ENCODE measurements at regions not wholly inside any gene's neighbourhood (a gene's known extent, or its start where the extent isn't known, plus 50 kb on each side); places are given as distances from the start of the nearest gene placed in this dataset.

- TF ChIP-seq FOXO4 (CRISPR knock-in tag; conservative IDR thresholded peaks at IDR 0.05) (0 out of 2 replicates have a peak, but pooled peaks have one; percentile 59), ZNF556 (CRISPR knock-in tag; IDR thresholded peaks at IDR 0.05; ENCODE audit: borderline replicate concordance) (no peak), ZBTB38 (CRISPR knock-in tag; IDR thresholded peaks at IDR 0.05) (no peak)
- Histone ChIP-seq H2AFZ (ENCODE audit: low read length) (no peak overlapping the region), H3K27ac (ENCODE audit: extremely low read length, insufficient read depth, low read length) (no peak overlapping the region), H4K20me1 (ENCODE audit: insufficient read depth, low read length) (no peaks in the 10 kb centered on the region), H3K4me1 (ENCODE audit: insufficient read depth, low read length) (no peaks in the 10 kb centered on the region), H3K4me3 (replicated peaks in 1 of 3; ENCODE audit: insufficient read depth in 1 of 3, low read depth in 2 of 3, low read length in 3 of 3) (no peak overlapping the region), H3K36me3 (replicated peaks in 1 of 2; ENCODE audit: control insufficient read depth in 1 of 2, insufficient read depth in 2 of 2, low read length in 2 of 2) (no peaks in the 10 kb centered on the region), H3K27me3 (ENCODE audit: control insufficient read depth in 1 of 2, insufficient read depth in 2 of 2, low read length in 2 of 2) (no peaks in the 10 kb centered on the region), H3K79me2 (ENCODE audit: insufficient read depth, low read length) (no peaks in the 10 kb centered on the region), H3K9ac (ENCODE audit: insufficient read depth, low read depth, low read length) (no peak overlapping the region), H3K4me2 (ENCODE audit: low read depth, low read length) (no peak overlapping the region), H3K9me3 (ENCODE audit: low read length) (peaks cover 28% of the 10 kb centered on the region)
- WGBS (ENCODE audit: low lambda C conversion rate), result 53% methylated on average over 23 of the region's 24 CpGs
- FAIRE-seq (no peak), ATAC-seq (no peak), DNase-seq (ENCODE audit: low spot score) (no peak)
- CTCF ChIA-PET (ENCODE audit: low intra/inter-chr PET ratio, low total read pairs), result no interaction called here
- in situ Hi-C loops (cut with HindIII; ENCODE audit: extremely low pct_ligation_motif_present, low pct_unique_long_range_greater_than_20kb) (loop anchor here (25.0 kb wide), 1 partner anchor 809 kb away; no protein-coding TSS in a partner anchor), intact Hi-C loops (cut with micrococcal nuclease; ENCODE audit: unreplicated experiment) (no loop called here)
- BruUV-seq (replicated peaks), result no TSS peak
- POLR2A ChIA-PET, result no interaction called here
Measured at GRCh38 chr20:52727740-52728456, 244.3 kb upstream of the TSHZ2 start.

- no peak overlapping the region for H3K4me3 ChIP-seq (replicated peaks in 1 of 3; ENCODE audit: insufficient read depth in 1 of 3, low read depth in 2 of 3, low read length in 3 of 3)
- CTCF ChIA-PET (ENCODE audit: low intra/inter-chr PET ratio, low total read pairs), result no interaction called here
- FAIRE-seq, result no peak
- H3K9me3 ChIP-seq (ENCODE audit: low read length), result peaks cover 7% of the 10 kb centered on the region
- H3K36me3 ChIP-seq (replicated peaks in 1 of 2; ENCODE audit: control insufficient read depth in 1 of 2, insufficient read depth in 2 of 2, low read length in 2 of 2), result no peaks in the 10 kb centered on the region
- H3K4me2 ChIP-seq (ENCODE audit: low read depth, low read length), result no peak overlapping the region
- intact Hi-C loops (cut with micrococcal nuclease; ENCODE audit: unreplicated experiment), result no loop called here
- no peaks in the 10 kb centered on the region for H3K79me2 ChIP-seq (ENCODE audit: insufficient read depth, low read length)
- H3K27ac ChIP-seq (ENCODE audit: extremely low read length, insufficient read depth, low read length), result no peak overlapping the region
- H3K9ac ChIP-seq (ENCODE audit: insufficient read depth, low read depth, low read length), result no peak overlapping the region
- no peaks in the 10 kb centered on the region for H3K4me1 ChIP-seq (ENCODE audit: insufficient read depth, low read length)
- no TSS peak for BruUV-seq (replicated peaks)
- H4K20me1 ChIP-seq (ENCODE audit: insufficient read depth, low read length), result no peaks in the 10 kb centered on the region
- ATAC-seq, result no peak
- POLR2A ChIA-PET, result no interaction called here
- DNase-seq (ENCODE audit: low spot score), result no peak
- in situ Hi-C loops (cut with HindIII; ENCODE audit: extremely low pct_ligation_motif_present, low pct_unique_long_range_greater_than_20kb), result no loop called here
- H2AFZ ChIP-seq (ENCODE audit: low read length), result no peak overlapping the region
- 12% methylated on average over 8 of the region's 8 CpGs for WGBS (ENCODE audit: low lambda C conversion rate)
- H3K27me3 ChIP-seq (ENCODE audit: control insufficient read depth in 1 of 2, insufficient read depth in 2 of 2, low read length in 2 of 2), result no peaks in the 10 kb centered on the region
- TF ChIP-seq USF2 (IDR thresholded peaks at IDR 0.05; ENCODE audit: low read depth, low read length) (no peak), USF2 (CRISPR knock-in tag; IDR thresholded peaks at IDR 0.05; ENCODE audit: borderline replicate concordance) (no peak), KAT7 (CRISPR knock-in tag; IDR thresholded peaks at IDR 0.05; ENCODE audit: borderline replicate concordance) (no peak), SRSF4 (IDR thresholded peaks at IDR 0.05; ENCODE audit: low read depth, low read length, poor library complexity, severe bottlenecking) (no peak)
- TF ChIP-seq, protein P1, sequence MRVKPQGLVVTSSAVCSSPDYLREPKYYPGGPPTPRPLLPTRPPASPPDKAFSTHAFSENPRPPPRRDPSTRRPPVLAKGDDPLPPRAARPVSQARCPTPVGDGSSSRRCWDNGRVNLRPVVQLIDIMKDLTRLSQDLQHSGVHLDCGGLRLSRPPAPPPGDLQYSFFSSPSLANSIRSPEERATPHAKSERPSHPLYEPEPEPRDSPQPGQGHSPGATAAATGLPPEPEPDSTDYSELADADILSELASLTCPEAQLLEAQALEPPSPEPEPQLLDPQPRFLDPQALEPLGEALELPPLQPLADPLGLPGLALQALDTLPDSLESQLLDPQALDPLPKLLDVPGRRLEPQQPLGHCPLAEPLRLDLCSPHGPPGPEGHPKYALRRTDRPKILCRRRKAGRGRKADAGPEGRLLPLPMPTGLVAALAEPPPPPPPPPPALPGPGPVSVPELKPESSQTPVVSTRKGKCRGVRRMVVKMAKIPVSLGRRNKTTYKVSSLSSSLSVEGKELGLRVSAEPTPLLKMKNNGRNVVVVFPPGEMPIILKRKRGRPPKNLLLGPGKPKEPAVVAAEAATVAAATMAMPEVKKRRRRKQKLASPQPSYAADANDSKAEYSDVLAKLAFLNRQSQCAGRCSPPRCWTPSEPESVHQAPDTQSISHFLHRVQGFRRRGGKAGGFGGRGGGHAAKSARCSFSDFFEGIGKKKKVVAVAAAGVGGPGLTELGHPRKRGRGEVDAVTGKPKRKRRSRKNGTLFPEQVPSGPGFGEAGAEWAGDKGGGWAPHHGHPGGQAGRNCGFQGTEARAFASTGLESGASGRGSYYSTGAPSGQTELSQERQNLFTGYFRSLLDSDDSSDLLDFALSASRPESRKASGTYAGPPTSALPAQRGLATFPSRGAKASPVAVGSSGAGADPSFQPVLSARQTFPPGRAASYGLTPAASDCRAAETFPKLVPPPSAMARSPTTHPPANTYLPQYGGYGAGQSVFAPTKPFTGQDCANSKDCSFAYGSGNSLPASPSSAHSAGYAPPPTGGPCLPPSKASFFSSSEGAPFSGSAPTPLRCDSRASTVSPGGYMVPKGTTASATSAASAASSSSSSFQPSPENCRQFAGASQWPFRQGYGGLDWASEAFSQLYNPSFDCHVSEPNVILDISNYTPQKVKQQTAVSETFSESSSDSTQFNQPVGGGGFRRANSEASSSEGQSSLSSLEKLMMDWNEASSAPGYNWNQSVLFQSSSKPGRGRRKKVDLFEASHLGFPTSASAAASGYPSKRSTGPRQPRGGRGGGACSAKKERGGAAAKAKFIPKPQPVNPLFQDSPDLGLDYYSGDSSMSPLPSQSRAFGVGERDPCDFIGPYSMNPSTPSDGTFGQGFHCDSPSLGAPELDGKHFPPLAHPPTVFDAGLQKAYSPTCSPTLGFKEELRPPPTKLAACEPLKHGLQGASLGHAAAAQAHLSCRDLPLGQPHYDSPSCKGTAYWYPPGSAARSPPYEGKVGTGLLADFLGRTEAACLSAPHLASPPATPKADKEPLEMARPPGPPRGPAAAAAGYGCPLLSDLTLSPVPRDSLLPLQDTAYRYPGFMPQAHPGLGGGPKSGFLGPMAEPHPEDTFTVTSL (CRISPR knock-in tag; IDR thresholded peaks at IDR 0.05; ENCODE audit: borderline replicate concordance), result no peak
Measured at GRCh38 chr20:52724541-52724940, 247.6 kb upstream of the TSHZ2 start.
